ENCODE measurements at regions not wholly inside any gene's neighbourhood (a gene's known extent, or its start where the extent isn't known, plus 50 kb on each side); places are given as distances from the start of the nearest gene placed in this dataset.

GRCh38 chr5:28548856-28549255, 1510.5 kb upstream of the CDH9 start:
- TF ChIP-seq CTCF (IDR thresholded peaks at IDR 0.05) (no peak), POLR2A (IDR thresholded peaks at IDR 0.05) (no peak)

All from testis (tissue), 2 donors.